ENCODE measurements at regions not wholly inside any gene's neighbourhood (a gene's known extent, or its start where the extent isn't known, plus 50 kb on each side); places are given as distances from the start of the nearest gene placed in this dataset.
"Not testable (repeated sequence)": the region's sequence is repeated elsewhere in the genome, so short reads cannot be mapped to it uniquely, and the experiment has no call there.

GRCh38 chr2:20130821-20131645, 79.6 kb upstream of the LAPTM4A start:
- DNase-seq (ENCODE audit: low read depth in 1 of 2, low spot score in 1 of 2), result no peak

GRCh38 chr2:20130160-20130560, 78.7 kb upstream of the LAPTM4A start:
- no peak for DNase-seq (ENCODE audit: low read depth in 1 of 2, low spot score in 1 of 2)

GRCh38 chr2:20129331-20130159, 78.1 kb upstream of the LAPTM4A start:
- no peak for DNase-seq (ENCODE audit: low read depth in 1 of 2, low spot score in 1 of 2)

GRCh38 chr2:20128506-20129330, 77.3 kb upstream of the LAPTM4A start:
- no peak for DNase-seq (ENCODE audit: low read depth in 1 of 2, low spot score in 1 of 2)

GRCh38 chr2:20126469-20126868, 75.0 kb upstream of the LAPTM4A start:
- no peak for DNase-seq (ENCODE audit: low read depth in 1 of 2, low spot score in 1 of 2)

- DNase-seq (ENCODE audit: low read depth in 1 of 2, low spot score in 1 of 2), result no peak
Measured at GRCh38 chr2:20126040-20126439, 74.6 kb upstream of the LAPTM4A start.

- DNase-seq (ENCODE audit: low read depth in 1 of 2, low spot score in 1 of 2), result no peak
Measured at GRCh38 chr2:20125616-20126015, 74.2 kb upstream of the LAPTM4A start.

- DNase-seq (ENCODE audit: low read depth in 1 of 2, low spot score in 1 of 2), result no peak
Measured at GRCh38 chr2:20125164-20125563, 73.7 kb upstream of the LAPTM4A start.

- DNase-seq (ENCODE audit: low read depth in 1 of 2, low spot score in 1 of 2), result no peak
Measured at GRCh38 chr2:20123871-20124594, 72.6 kb upstream of the LAPTM4A start.

GRCh38 chr2:20122864-20123263, 71.4 kb upstream of the LAPTM4A start:
- DNase-seq (ENCODE audit: low read depth in 1 of 2, low spot score in 1 of 2), result no peak

- DNase-seq (ENCODE audit: low read depth in 1 of 2, low spot score in 1 of 2), result no peak
Measured at GRCh38 chr2:20120569-20121416, 69.4 kb upstream of the LAPTM4A start.

- DNase-seq (ENCODE audit: low read depth in 1 of 2, low spot score in 1 of 2), result no peak
Measured at GRCh38 chr2:20118051-20118450, 66.6 kb upstream of the LAPTM4A start.

- no peak for DNase-seq (ENCODE audit: low read depth in 1 of 2, low spot score in 1 of 2)
Measured at GRCh38 chr2:20115902-20116301, 64.5 kb upstream of the LAPTM4A start.

- no peak for DNase-seq (ENCODE audit: low read depth in 1 of 2, low spot score in 1 of 2)
Measured at GRCh38 chr2:20115374-20115773, 63.9 kb upstream of the LAPTM4A start.

- no peak for DNase-seq (ENCODE audit: low read depth in 1 of 2, low spot score in 1 of 2)
Measured at GRCh38 chr2:20113986-20114938, 62.8 kb upstream of the LAPTM4A start.

- DNase-seq (ENCODE audit: low read depth in 1 of 2, low spot score in 1 of 2), result no peak
Measured at GRCh38 chr2:20113004-20113796, 61.8 kb upstream of the LAPTM4A start.

- DNase-seq (ENCODE audit: low read depth in 1 of 2, low spot score in 1 of 2), result not testable (repeated sequence)
Measured at GRCh38 chr2:20112361-20112760, 60.9 kb upstream of the LAPTM4A start.
